ENCODE measurements at regions not wholly inside any gene's neighbourhood (a gene's known extent, or its start where the extent isn't known, plus 50 kb on each side); places are given as distances from the start of the nearest gene placed in this dataset.
"Not testable (repeated sequence)": the region's sequence is repeated elsewhere in the genome, so short reads cannot be mapped to it uniquely, and the experiment has no call there.

GRCh38 chr4:111405989-111406388 is 739.3 kb upstream of the FAM241A start:
- no peak overlapping the region for H3K4me3 ChIP-seq (ENCODE audit: low read depth, low read length)
- TF ChIP-seq, protein P1, sequence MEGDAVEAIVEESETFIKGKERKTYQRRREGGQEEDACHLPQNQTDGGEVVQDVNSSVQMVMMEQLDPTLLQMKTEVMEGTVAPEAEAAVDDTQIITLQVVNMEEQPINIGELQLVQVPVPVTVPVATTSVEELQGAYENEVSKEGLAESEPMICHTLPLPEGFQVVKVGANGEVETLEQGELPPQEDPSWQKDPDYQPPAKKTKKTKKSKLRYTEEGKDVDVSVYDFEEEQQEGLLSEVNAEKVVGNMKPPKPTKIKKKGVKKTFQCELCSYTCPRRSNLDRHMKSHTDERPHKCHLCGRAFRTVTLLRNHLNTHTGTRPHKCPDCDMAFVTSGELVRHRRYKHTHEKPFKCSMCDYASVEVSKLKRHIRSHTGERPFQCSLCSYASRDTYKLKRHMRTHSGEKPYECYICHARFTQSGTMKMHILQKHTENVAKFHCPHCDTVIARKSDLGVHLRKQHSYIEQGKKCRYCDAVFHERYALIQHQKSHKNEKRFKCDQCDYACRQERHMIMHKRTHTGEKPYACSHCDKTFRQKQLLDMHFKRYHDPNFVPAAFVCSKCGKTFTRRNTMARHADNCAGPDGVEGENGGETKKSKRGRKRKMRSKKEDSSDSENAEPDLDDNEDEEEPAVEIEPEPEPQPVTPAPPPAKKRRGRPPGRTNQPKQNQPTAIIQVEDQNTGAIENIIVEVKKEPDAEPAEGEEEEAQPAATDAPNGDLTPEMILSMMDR (IDR thresholded peaks at IDR 0.05; ENCODE audit: low read depth, low read length), result no peak

DNA sequence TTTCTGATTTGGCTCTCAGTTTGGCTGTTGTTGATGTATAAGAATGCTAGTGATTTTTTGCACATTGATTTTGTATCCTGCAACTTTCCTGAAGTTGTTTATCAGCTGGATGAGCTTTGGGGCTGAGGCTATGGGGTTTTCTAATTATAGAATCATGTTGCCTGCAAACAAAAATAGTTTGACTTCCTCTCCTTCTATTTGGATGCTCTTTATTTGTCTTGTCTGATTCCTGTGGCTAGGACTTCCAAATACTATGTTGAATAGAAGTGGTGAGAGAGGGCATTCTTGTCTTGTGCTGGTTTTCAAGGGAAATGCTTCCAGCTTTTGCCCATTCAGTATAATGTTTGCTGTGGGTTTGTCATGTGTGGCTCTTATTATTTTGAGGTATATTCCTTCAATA is 734.7 kb upstream of the FAM241A start:
- no peak overlapping the region for H3K4me3 ChIP-seq (ENCODE audit: low read depth, low read length)
- TF ChIP-seq, protein P1 (IDR thresholded peaks at IDR 0.05; ENCODE audit: low read depth, low read length), result no peak

GRCh38 chr4:111417521-111417920 is 727.7 kb upstream of the FAM241A start:
- TF ChIP-seq, protein P1 (IDR thresholded peaks at IDR 0.05; ENCODE audit: low read depth, low read length), result no peak
- no peak overlapping the region for H3K4me3 ChIP-seq (ENCODE audit: low read depth, low read length)

- TF ChIP-seq, protein P1 (IDR thresholded peaks at IDR 0.05; ENCODE audit: low read depth, low read length), result no peak
Observed at GRCh38 chr4:111433441-111433840, 711.8 kb upstream of the FAM241A start.

DNA sequence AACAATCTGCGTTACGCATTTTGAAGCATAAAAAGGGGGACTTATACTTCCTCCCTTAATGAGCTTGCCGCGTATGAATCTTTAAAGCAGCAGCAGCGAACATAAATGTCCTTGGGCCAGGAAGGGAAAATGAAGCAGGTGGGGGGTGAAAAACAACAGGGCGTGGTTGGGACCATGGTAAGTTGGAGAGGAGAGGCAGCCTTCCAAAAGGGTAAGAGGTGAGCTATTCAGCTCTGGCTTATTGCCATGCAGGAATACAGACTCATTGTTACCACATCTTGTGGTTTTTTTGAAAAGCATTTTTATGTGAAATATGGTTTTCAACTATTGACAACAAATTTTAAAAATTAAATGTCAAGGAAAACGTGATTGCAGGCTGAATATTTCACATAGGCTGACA is 710.7 kb upstream of the FAM241A start:
- H3K4me3 ChIP-seq (ENCODE audit: low read depth, low read length), result no peak overlapping the region
- TF ChIP-seq, protein P1 (IDR thresholded peaks at IDR 0.05; ENCODE audit: low read depth, low read length), result no peak

More at GRCh38 chr4:111433441-111433840, 711.8 kb upstream of the FAM241A start:
- H3K4me3 ChIP-seq (ENCODE audit: low read depth, low read length), result no peak overlapping the region

DNA sequence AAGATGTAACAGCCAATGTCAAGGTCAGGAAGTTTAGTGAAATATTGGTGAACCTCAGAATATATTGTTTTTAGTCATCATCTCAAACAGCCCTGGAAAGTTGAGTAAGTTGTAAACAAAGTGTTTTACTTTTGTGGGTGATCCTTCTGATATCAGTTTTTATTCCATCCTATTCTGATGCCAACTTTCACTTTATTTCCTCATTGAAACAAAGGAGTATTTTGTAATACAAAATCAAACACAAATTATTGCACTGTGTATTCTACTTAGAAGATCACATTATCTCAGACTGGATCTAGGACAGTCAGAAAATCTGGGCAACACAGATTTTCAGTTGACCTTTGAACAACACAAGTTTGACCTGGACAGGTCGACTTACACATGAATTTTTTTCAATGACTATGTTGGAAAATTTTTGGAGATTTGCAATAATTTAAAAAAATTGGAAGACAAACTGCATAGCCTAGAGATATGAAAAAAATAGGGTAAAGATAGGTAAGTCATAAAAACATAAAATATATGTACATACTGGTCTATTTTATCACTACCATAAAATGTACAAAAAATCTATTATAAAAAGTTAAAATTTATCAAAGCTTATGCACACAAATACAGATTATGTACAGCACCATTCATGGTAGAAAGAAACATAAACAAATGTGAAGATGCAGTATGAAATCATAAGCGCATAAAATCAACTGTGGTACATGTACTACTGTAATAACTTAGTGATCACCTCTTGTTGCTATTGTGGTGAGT is 709.1 kb upstream of the FAM241A start:
- TF ChIP-seq, protein P1 (IDR thresholded peaks at IDR 0.05; ENCODE audit: low read depth, low read length), result no peak
- no peak overlapping the region for H3K4me3 ChIP-seq (ENCODE audit: low read depth, low read length)

- no peak overlapping the region for H3K4me3 ChIP-seq (ENCODE audit: low read depth, low read length)
- TF ChIP-seq, protein P1 (IDR thresholded peaks at IDR 0.05; ENCODE audit: low read depth, low read length), result no peak
Observed at GRCh38 chr4:111441687-111442086, 703.6 kb upstream of the FAM241A start.

DNA sequence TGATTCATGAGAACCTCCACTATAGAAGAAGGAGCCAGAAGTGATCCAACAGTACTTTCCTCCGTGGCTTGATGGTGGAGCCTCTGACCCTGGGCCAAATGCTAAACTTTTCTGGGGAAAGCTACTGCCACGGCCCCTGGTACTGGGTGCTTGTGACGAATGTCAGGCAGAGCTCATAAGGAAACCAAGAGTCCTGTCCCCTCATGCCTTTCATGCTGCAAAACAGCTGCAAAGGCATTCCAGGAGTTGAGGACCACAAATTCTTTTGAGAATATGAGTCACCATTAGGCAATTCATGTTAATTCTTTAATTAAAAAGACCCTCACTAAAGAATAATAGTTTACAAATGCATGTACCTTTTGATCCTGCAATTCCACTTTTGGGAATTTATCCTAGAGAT is 700.4 kb upstream of the FAM241A start:
- not testable (repeated sequence) for H3K4me3 ChIP-seq (ENCODE audit: low read depth, low read length)
